SJSA1 (cell line): ENCODE measurements at regions not wholly inside any gene's neighbourhood (a gene's known extent, or its start where the extent isn't known, plus 50 kb on each side); places are given as distances from the start of the nearest gene placed in this dataset.
"Not testable (repeated sequence)": the region's sequence is repeated elsewhere in the genome, so short reads cannot be mapped to it uniquely, and the experiment has no call there.

Source experiments
- DNase-seq, 2 experiments: peaks; one replicate each; pipeline ENCODE4 v3.0.0-alpha.2; 2015 to 2020; ENCODE audit warnings: low spot score in 2 of 2, low read depth in 1 of 2
- H3K27ac ChIP-seq: fragments of 250-450 bp; sonication (Bioruptor Pico); 2 replicates; pipeline ENCODE4 v1.5.1; 2020; ENCODE audit warnings: mild to moderate bottlenecking, moderate library complexity
- H3K27me3 ChIP-seq: fragments of 250-450 bp; sonication (Bioruptor Pico); replicated peaks from 2 replicates; pipeline ENCODE4 v1.5.1; 2020; ENCODE audit warnings: mild to moderate bottlenecking, moderate library complexity
- H3K36me3 ChIP-seq: fragments of 250-450 bp; sonication (Bioruptor Pico); 2 replicates; pipeline ENCODE4 v1.5.1; 2020; ENCODE audit warnings: mild to moderate bottlenecking
- H3K4me1 ChIP-seq: fragments of 250-450 bp; sonication (Bioruptor Pico); replicated peaks from 2 replicates; pipeline ENCODE4 v1.6.1; 2021; ENCODE audit warnings: mild to moderate bottlenecking
- H3K4me3 ChIP-seq: fragments of 250-450 bp; sonication (Bioruptor Pico); 2 replicates; pipeline ENCODE4 v1.5.1; 2020; ENCODE audit warnings: mild to moderate bottlenecking
- H3K9me3 ChIP-seq: fragments of 250-450 bp; sonication (Bioruptor Pico); replicated peaks from 2 replicates; pipeline ENCODE4 v1.5.1; 2020; ENCODE audit warnings: mild to moderate bottlenecking

DNA sequence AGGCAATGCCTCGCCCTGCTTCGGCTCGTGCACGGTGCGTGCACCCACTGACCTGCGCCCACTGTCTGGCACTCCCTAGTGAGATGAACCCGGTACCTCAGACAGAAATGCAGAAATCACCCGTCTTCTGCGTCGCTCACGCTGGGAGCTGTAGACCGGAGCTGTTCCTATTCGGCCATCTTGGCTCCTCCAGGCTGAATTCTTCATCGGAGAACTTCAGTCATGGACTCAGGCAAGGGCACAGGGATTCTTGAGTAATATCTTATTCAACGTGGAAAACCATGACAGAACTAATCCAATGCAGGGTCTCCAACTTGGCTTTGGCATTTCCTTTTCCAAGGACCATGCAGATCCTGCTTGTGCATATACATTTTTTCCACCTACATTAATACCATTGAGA, 190.7 kb downstream of the SH2D4B start:
- H3K9me3 ChIP-seq, H3K27ac ChIP-seq: not testable (repeated sequence)

DNA sequence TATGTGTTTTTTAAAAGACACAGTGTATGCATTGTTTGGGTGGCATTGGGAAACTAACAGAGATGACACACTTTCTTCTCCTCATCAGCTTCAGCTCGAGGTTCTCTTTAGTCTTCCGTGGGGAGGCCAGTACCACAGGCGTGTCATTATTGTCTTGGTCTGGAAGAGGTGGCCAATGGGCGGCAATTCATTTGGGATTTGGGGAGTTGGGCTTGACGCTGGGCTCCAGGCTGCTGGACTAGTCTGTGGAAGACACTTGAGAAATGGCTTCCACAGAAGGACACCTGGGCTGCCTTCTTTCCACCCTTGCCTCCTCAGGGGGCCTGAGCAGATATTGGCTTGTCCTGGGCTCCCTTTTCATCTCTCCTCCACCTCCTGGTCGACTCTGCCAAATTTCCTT, 192.2 kb downstream of the SH2D4B start:
- Histone ChIP-seq H3K4me1 (no peaks in the 10 kb centered on the region), H3K27me3 (no peaks in the 10 kb centered on the region), H3K4me3 (no peak overlapping the region), H3K36me3 (no peaks in the 10 kb centered on the region), H3K9me3 (no peaks in the 10 kb centered on the region), H3K27ac (no peak overlapping the region)
- no peak for DNase-seq

More for the DNA sequence above, 190.7 kb downstream of the SH2D4B start:
- not testable (repeated sequence) for H3K27me3 ChIP-seq, H3K4me3 ChIP-seq, H3K4me1 ChIP-seq, H3K36me3 ChIP-seq, DNase-seq

GRCh38 chr10:80730522-80730921, 192.8 kb downstream of the SH2D4B start:
- H3K4me1 ChIP-seq = no peaks in the 10 kb centered on the region
- no peaks in the 10 kb centered on the region for H3K36me3 ChIP-seq
- DNase-seq = no peak
- H3K4me3 ChIP-seq = no peak overlapping the region
- H3K27ac ChIP-seq = no peak overlapping the region
- H3K27me3 ChIP-seq = no peaks in the 10 kb centered on the region
- H3K9me3 ChIP-seq = no peaks in the 10 kb centered on the region

DNA sequence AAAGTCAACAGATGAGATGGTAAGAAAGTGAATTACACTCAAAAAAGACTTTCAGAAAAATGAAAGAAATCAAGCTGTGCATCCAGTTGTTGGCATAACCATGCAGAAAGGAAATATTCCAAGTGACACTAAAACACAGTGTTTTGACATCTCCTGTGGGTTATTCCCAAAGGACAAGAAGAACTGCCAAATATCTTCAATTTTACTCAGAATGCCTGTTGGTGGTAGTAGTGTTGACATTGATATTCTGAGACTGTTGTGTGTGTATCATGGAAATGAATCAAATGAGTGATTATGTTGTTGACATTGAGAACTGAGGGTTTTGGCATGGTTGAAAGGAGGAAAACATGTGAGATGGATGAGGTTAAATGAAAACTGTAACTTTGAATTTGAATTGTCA, 196.9 kb downstream of the SH2D4B start:
- no peak for DNase-seq

GRCh38 chr10:80737209-80737608, 199.5 kb downstream of the SH2D4B start:
- DNase-seq = no peak
- H3K9me3 ChIP-seq = no peaks in the 10 kb centered on the region
- H3K4me1 ChIP-seq = no peaks in the 10 kb centered on the region

More for the DNA sequence above, 196.9 kb downstream of the SH2D4B start:
- Histone ChIP-seq H3K9me3 (no peaks in the 10 kb centered on the region), H3K27me3 (no peaks in the 10 kb centered on the region; the same call in 1 of the 2 replicates), H3K4me1 (no peaks in the 10 kb centered on the region), H3K4me3 (no peak overlapping the region), H3K36me3 (no peaks in the 10 kb centered on the region), H3K27ac (no peak overlapping the region)

DNA sequence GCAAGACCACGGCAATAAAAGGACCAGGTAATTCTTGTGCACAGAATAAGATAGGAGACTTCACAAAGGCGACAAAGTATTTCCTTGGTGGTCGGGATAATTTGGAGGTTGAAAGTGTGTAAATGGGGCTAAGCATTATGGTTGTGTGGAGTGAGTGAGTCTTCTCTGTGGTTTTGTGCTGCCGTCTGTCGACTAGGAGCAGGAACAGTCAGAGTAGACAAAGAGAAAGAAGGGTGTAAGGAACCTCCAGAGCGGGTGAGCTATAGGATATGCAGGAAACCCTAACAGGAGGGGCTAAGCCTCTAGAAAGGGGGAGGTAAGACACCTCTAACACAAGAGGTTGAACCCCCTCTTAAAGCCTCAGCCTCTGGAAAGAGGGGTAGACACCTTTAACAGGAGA, 201.6 kb downstream of the SH2D4B start:
- Histone ChIP-seq H3K27ac (no peak overlapping the region), H3K27me3 (no peaks in the 10 kb centered on the region; the same call in 1 of the 2 replicates), H3K9me3 (no peaks in the 10 kb centered on the region), H3K4me1 (no peaks in the 10 kb centered on the region), H3K36me3 (no peaks in the 10 kb centered on the region), H3K4me3 (no peak overlapping the region)
- no peak for DNase-seq

More at GRCh38 chr10:80737209-80737608, 199.5 kb downstream of the SH2D4B start:
- Histone ChIP-seq H3K27me3 (no peaks in the 10 kb centered on the region; the same call in 1 of the 2 replicates), H3K27ac (no peak overlapping the region), H3K4me3 (no peak overlapping the region), H3K36me3 (no peaks in the 10 kb centered on the region)

DNA sequence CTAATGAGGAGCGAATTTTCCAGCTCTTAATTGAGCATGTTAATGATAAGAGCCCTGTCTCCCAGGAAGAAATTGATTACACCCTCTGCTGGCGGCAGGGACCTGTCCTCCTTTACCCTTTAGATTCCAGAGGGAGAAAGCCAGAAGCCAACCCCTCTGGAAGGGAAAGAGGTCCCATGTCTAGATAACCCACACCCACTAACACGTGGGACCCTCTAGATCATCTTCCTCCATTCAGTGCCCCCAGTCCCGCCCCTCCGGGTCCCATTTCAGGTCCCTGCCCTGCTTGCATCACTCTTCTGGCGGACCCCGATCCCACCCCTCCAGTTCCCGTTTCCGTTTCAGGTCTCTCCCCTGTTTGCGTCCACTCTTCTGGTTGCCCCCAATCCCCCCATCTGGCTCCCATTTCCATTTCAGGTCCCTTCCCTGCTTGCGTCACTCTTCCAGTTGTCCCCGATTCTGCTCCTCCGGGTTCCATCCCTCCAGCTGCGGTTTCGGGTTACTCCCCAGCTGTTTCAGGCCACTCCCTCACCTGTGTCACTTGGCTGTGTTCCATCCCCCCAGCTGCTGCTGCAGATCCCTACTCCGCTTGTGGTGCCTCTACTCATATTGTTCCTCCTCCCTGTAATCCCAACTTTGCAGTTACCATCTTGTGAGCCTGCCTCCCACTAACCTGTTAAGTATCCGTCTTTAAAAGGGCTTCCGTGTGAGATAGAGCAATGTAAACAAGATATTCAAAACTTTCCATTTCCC, 202.4 kb downstream of the SH2D4B start:
- no peaks in the 10 kb centered on the region for H3K4me1 ChIP-seq
- DNase-seq = no peak

DNA sequence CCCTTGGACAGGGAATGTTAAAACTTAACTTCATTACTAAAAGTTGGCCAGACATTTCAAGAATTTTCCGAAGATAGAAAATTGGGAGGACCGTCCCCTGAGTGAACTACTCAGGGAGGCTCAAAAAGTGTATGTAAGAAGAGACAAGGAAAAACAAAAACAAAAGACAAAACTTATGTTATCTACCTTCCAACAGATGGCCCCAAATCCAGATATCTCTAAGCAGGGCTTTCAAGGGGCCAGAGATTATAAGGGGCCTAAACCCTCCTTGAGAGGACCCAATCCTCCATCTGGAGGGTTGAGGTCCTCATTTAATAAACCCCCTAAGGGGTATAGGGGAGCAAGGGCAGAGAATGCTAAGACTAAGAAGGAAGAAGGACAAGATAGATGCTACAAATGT, 203.6 kb downstream of the SH2D4B start:
- H3K36me3 ChIP-seq = no peaks in the 10 kb centered on the region

More for the DNA sequence above, 202.4 kb downstream of the SH2D4B start:
- no peak overlapping the region for H3K4me3 ChIP-seq
- no peaks in the 10 kb centered on the region for H3K36me3 ChIP-seq
- H3K9me3 ChIP-seq = no peaks in the 10 kb centered on the region
- H3K27ac ChIP-seq = no peak overlapping the region
- no peaks in the 10 kb centered on the region; the same call in 1 of the 2 replicates for H3K27me3 ChIP-seq

GRCh38 chr10:80750268-80750667, 212.6 kb downstream of the SH2D4B start:
- H3K4me3 ChIP-seq = no peak overlapping the region
- H3K4me1 ChIP-seq = no peaks in the 10 kb centered on the region
- no peaks in the 10 kb centered on the region for H3K27me3 ChIP-seq
- DNase-seq = no peak
- H3K27ac ChIP-seq = no peak overlapping the region
- no peaks in the 10 kb centered on the region for H3K9me3 ChIP-seq
- no peaks in the 10 kb centered on the region for H3K36me3 ChIP-seq

More for the DNA sequence above, 203.6 kb downstream of the SH2D4B start:
- no peaks in the 10 kb centered on the region for H3K4me1 ChIP-seq
- no peak overlapping the region for H3K27ac ChIP-seq
- no peak for DNase-seq
- no peaks in the 10 kb centered on the region for H3K9me3 ChIP-seq
- H3K27me3 ChIP-seq = no peaks in the 10 kb centered on the region
- no peak overlapping the region for H3K4me3 ChIP-seq

- no peaks in the 10 kb centered on the region for H3K9me3 ChIP-seq
- no peaks in the 10 kb centered on the region for H3K27me3 ChIP-seq
- no peak overlapping the region for H3K4me3 ChIP-seq
- no peak overlapping the region for H3K27ac ChIP-seq
- no peaks in the 10 kb centered on the region for H3K4me1 ChIP-seq
- H3K36me3 ChIP-seq = no peaks in the 10 kb centered on the region
- no peak for DNase-seq
Measured at GRCh38 chr10:80751940-80752339, 214.2 kb downstream of the SH2D4B start.

DNA sequence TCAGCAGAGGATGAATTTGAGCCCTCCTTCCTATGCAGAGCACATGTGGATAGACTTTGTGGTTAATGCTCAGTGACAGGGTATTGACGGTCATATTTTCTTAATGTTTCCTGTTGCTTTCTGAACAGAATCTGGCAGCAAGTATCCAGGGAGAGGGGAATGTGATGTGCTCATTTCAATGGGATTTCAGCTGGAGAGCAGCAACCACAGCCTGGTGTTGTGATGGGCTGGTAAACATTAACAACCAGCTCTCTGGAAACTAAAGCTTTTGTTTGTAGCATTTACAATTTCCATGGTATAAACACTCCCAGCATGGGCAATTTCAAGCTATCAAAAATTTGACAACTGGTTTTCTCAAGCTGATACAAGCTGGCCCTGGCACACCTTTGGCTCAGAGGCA, 215.9 kb downstream of the SH2D4B start:
- Histone ChIP-seq H3K4me1 (no peaks in the 10 kb centered on the region), H3K36me3 (no peaks in the 10 kb centered on the region), H3K9me3 (no peaks in the 10 kb centered on the region), H3K4me3 (no peak overlapping the region), H3K27ac (no peak overlapping the region), H3K27me3 (no peaks in the 10 kb centered on the region)
- no peak for DNase-seq

- H3K9me3 ChIP-seq = no peaks in the 10 kb centered on the region
- H3K27ac ChIP-seq = no peak overlapping the region
- no peaks in the 10 kb centered on the region for H3K36me3 ChIP-seq
- no peak overlapping the region for H3K4me3 ChIP-seq
- no peaks in the 10 kb centered on the region for H3K27me3 ChIP-seq
- no peak for DNase-seq
- no peaks in the 10 kb centered on the region for H3K4me1 ChIP-seq
Measured at GRCh38 chr10:80755893-80756292, 218.2 kb downstream of the SH2D4B start.

- DNase-seq = no peak
- H3K27me3 ChIP-seq = no peaks in the 10 kb centered on the region
- no peaks in the 10 kb centered on the region for H3K9me3 ChIP-seq
- no peak overlapping the region for H3K4me3 ChIP-seq
- no peak overlapping the region for H3K27ac ChIP-seq
- no peaks in the 10 kb centered on the region for H3K4me1 ChIP-seq
- no peaks in the 10 kb centered on the region for H3K36me3 ChIP-seq
Measured at GRCh38 chr10:80759693-80760092, 222.0 kb downstream of the SH2D4B start.

GRCh38 chr10:80760914-80761371, 223.2 kb downstream of the SH2D4B start:
- Histone ChIP-seq H3K9me3 (no peaks in the 10 kb centered on the region), H3K27me3 (peaks cover 2% of the 10 kb centered on the region; the same call in 1 of the 2 replicates), H3K27ac (no peak overlapping the region), H3K4me1 (no peaks in the 10 kb centered on the region), H3K36me3 (no peaks in the 10 kb centered on the region), H3K4me3 (no peak overlapping the region)
- no peak for DNase-seq
